ENCODE measurements at regions not wholly inside any gene's neighbourhood (a gene's known extent, or its start where the extent isn't known, plus 50 kb on each side); places are given as distances from the start of the nearest gene placed in this dataset.

GRCh38 chr20:12406978-12407377, 489.3 kb downstream of the BTBD3 start:
- TF ChIP-seq EGR1 (IDR thresholded peaks at IDR 0.05): no peak
- TF ChIP-seq RAD21 (IDR thresholded peaks at IDR 0.05; ENCODE audit: low read depth): no peak
- no peak for TF ChIP-seq EP300 (IDR thresholded peaks at IDR 0.05; ENCODE audit: borderline replicate concordance)
- TF ChIP-seq TCF12 (IDR thresholded peaks at IDR 0.05; ENCODE audit: low read depth): no peak
- no peak for TF ChIP-seq TAF1 (IDR thresholded peaks at IDR 0.05; ENCODE audit: low read depth)
- TF ChIP-seq USF1 (IDR thresholded peaks at IDR 0.05): no peak
- TF ChIP-seq REST (IDR thresholded peaks at IDR 0.05; ENCODE audit: low read depth): no peak
- TF ChIP-seq YY1 (IDR thresholded peaks at IDR 0.05; ENCODE audit: low read depth): no peak
- TF ChIP-seq NFIC (IDR thresholded peaks at IDR 0.05): no peak
- TF ChIP-seq FOXM1 (IDR thresholded peaks at IDR 0.05; ENCODE audit: borderline replicate concordance, low read depth): no peak
- no peak for TF ChIP-seq MAX (IDR thresholded peaks at IDR 0.05)

Data from Ishikawa (cell line).